Upper lobe of left lung (tissue), 6 donors: ENCODE measurements at regions not wholly inside any gene's neighbourhood (a gene's known extent, or its start where the extent isn't known, plus 50 kb on each side); places are given as distances from the start of the nearest gene placed in this dataset.

ENCODE experiments used
- ATAC-seq, 2 donors: fragments of 200-7000 bp; cut with Tn5 transposase; one replicate each; pipeline ENCODE4 v1.9.1; 2022; ENCODE audit warnings: mild to moderate bottlenecking in 2 of 2, moderate library complexity in 2 of 2; ENCODE audit not compliant: low FRiP score in 2 of 2
- DNase-seq, 2 donors: peaks; one replicate each; pipeline ENCODE4 v3.0.0-alpha.2; 2019 to 2020
- H3K27ac ChIP-seq, 4 donors: fragments of 200-600 bp; sonication (generic); one replicate each; pipeline ENCODE4 v1.5.1; 2016 to 2019
- H3K27me3 ChIP-seq, 4 donors: fragments of 200-600 bp; sonication (generic); one replicate each; pipeline ENCODE4 v1.5.1; 2017 to 2019
- H3K36me3 ChIP-seq, 4 donors: fragments of 200-600 bp; sonication (generic); one replicate each; pipeline ENCODE4 v1.5.1; 2016 to 2019
- H3K4me1 ChIP-seq, 4 donors: fragments of 200-600 bp; sonication (generic); one replicate each; pipeline ENCODE4 v1.5.1; 2018 to 2019
- H3K4me3 ChIP-seq, 4 donors: fragments of 200-600 bp; sonication (generic); one replicate each; pipeline ENCODE4 v1.5.1; 2017 to 2019; ENCODE audit warnings: mild to moderate bottlenecking in 2 of 4, moderate library complexity in 1 of 4
- H3K9me3 ChIP-seq, 4 donors: fragments of 200-600 bp; sonication (generic); one replicate each; pipeline ENCODE4 v1.5.1; 2018 to 2019
- EP300 ChIP-seq, 4 donors: sonication (generic); formaldehyde crosslinking; IDR thresholded peaks; one replicate each; pipeline ENCODE4 v1.5.1; 2017; ENCODE audit warnings: antibody characterized with exemption in 4 of 4, control low read depth in 2 of 4
- POLR2A ChIP-seq, 4 donors: fragments of 450-650 bp; IDR thresholded peaks; one replicate each; pipeline ENCODE4 v1.5.1; 2016 to 2017; ENCODE audit warnings: antibody characterized with exemption in 4 of 4, mild to moderate bottlenecking in 2 of 4
- POLR2AphosphoS5 ChIP-seq, 2 donors: sonication (generic); formaldehyde crosslinking; IDR thresholded peaks; one replicate each; pipeline ENCODE4 v1.5.1; 2017; ENCODE audit warnings: antibody characterized with exemption in 2 of 2
- WGBS, 2 donors: methylation state at CpG; one replicate each; pipeline ENCODE4 v1.1.5; 2017 to 2018; 5-methylcytosine and 5-hydroxymethylcytosine counted together
- TF ChIP-seq, protein P1 (sequence below), 6 experiments: fragments of 450-650 bp in 4 of 6; fragments of 200-600 bp in 2 of 6; sonication (generic) in 2 of 6; IDR thresholded peaks; one replicate each; pipeline ENCODE4 v1.5.1; 2016 to 2019; ENCODE audit warnings: antibody characterized with exemption in 6 of 6
- donor health status: DM: no; HTN: no; CAD: no; lungs with moderate emphysema.
- donor health status: DM: no; HTN: yes; CAD: no; lungs with severe emphysema.

- 79 to 92% methylated on average over 2 of the region's 2 CpGs for WGBS, 2 donors
- ATAC-seq = no peak
- DNase-seq = no peak
- Histone ChIP-seq H3K4me1 (no peaks in the 10 kb centered on the region), H3K36me3 (no peaks in the 10 kb centered on the region), H3K9me3 (no peaks in the 10 kb centered on the region), H3K27ac (no peak overlapping the region), H3K4me3 (no peak overlapping the region), H3K27me3 (no peaks in the 10 kb centered on the region)
- TF ChIP-seq POLR2AphosphoS5 (IDR thresholded peaks at IDR 0.05) = no peak
- TF ChIP-seq, protein P1, sequence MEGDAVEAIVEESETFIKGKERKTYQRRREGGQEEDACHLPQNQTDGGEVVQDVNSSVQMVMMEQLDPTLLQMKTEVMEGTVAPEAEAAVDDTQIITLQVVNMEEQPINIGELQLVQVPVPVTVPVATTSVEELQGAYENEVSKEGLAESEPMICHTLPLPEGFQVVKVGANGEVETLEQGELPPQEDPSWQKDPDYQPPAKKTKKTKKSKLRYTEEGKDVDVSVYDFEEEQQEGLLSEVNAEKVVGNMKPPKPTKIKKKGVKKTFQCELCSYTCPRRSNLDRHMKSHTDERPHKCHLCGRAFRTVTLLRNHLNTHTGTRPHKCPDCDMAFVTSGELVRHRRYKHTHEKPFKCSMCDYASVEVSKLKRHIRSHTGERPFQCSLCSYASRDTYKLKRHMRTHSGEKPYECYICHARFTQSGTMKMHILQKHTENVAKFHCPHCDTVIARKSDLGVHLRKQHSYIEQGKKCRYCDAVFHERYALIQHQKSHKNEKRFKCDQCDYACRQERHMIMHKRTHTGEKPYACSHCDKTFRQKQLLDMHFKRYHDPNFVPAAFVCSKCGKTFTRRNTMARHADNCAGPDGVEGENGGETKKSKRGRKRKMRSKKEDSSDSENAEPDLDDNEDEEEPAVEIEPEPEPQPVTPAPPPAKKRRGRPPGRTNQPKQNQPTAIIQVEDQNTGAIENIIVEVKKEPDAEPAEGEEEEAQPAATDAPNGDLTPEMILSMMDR (IDR thresholded peaks at IDR 0.05) = no peak
- no peak for TF ChIP-seq EP300 (IDR thresholded peaks at IDR 0.05)
- TF ChIP-seq POLR2A (IDR thresholded peaks at IDR 0.05) = no peak
These were observed 605.9 kb downstream of the ELAVL2 start for GRCh38 chr9:23220171-23220570.

DNA sequence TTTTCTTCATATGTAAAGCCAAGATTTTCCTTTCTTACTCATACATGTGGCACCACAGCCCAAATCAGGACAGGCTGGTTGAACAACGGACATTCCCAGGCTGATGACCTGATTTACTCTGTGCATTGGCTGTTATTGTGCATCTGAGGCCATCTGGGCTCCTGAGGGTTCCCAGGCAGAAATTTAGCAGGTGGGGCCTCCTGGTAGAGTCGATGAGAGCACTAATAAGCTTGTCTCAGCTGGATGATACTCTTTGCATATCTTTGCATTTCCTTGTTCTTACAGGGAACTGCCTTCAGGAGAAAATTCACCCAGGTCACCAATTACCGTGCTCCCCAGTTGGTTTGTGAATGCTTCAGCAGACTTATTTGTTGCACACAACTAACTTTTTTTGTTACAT lies 605.1 kb downstream of the ELAVL2 start:
- Histone ChIP-seq H3K27me3 (no peaks in the 10 kb centered on the region), H3K9me3 (no peaks in the 10 kb centered on the region), H3K36me3 (no peaks in the 10 kb centered on the region), H3K27ac (no peak overlapping the region), H3K4me1 (no peaks in the 10 kb centered on the region), H3K4me3 (no peak overlapping the region)
- ATAC-seq (no peak), DNase-seq (no peak)
- WGBS, 2 donors = 71 to 72% methylated on average over 3 of the region's 3 CpGs
- TF ChIP-seq EP300 (IDR thresholded peaks at IDR 0.05) (no peak), POLR2AphosphoS5 (IDR thresholded peaks at IDR 0.05) (no peak)
- TF ChIP-seq, protein P1 (IDR thresholded peaks at IDR 0.05) = no peak

- no peaks in the 10 kb centered on the region for H3K9me3 ChIP-seq
- no peaks in the 10 kb centered on the region for H3K36me3 ChIP-seq
- DNase-seq = no peak
- TF ChIP-seq POLR2AphosphoS5 (IDR thresholded peaks at IDR 0.05) = no peak
- no peak for TF ChIP-seq POLR2A (IDR thresholded peaks at IDR 0.05)
- no peak for TF ChIP-seq EP300 (IDR thresholded peaks at IDR 0.05)
- TF ChIP-seq, protein P1 (IDR thresholded peaks at IDR 0.05) = no peak
- no peaks in the 10 kb centered on the region for H3K27me3 ChIP-seq
- no peaks in the 10 kb centered on the region for H3K4me1 ChIP-seq
- no peak overlapping the region for H3K27ac ChIP-seq
- ATAC-seq = no peak
- WGBS, 2 donors = 40 to 45% methylated on average over 6 of the region's 6 CpGs
- H3K4me3 ChIP-seq = no peak overlapping the region
These were observed 596.1 kb downstream of the ELAVL2 start for GRCh38 chr9:23229890-23230317.

GRCh38 chr9:23232831-23233230 lies 593.2 kb downstream of the ELAVL2 start:
- H3K36me3 ChIP-seq = no peaks in the 10 kb centered on the region
- H3K27ac ChIP-seq = no peak overlapping the region
- DNase-seq (no peak), ATAC-seq (no peak)
- no peaks in the 10 kb centered on the region for H3K27me3 ChIP-seq
- H3K4me3 ChIP-seq = no peak overlapping the region
- H3K4me1 ChIP-seq = no peaks in the 10 kb centered on the region
- H3K9me3 ChIP-seq = no peaks in the 10 kb centered on the region
- no peak for TF ChIP-seq EP300 (IDR thresholded peaks at IDR 0.05)
- no peak for TF ChIP-seq POLR2AphosphoS5 (IDR thresholded peaks at IDR 0.05)
- no peak for TF ChIP-seq POLR2A (IDR thresholded peaks at IDR 0.05)
- TF ChIP-seq, protein P1 (IDR thresholded peaks at IDR 0.05) = no peak
- 39 to 60% methylated on average over 2 of the region's 2 CpGs for WGBS, 2 donors

- 86 to 90% methylated on average over 1 of the region's 1 CpG for WGBS, 2 donors
- Histone ChIP-seq H3K27me3 (no peaks in the 10 kb centered on the region), H3K27ac (no peak overlapping the region), H3K4me1 (no peaks in the 10 kb centered on the region), H3K9me3 (peaks cover 0 to 1% (median 0%) of the 10 kb centered on the region in 4 donors), H3K4me3 (no peak overlapping the region), H3K36me3 (no peaks in the 10 kb centered on the region)
- no peak for TF ChIP-seq POLR2A (IDR thresholded peaks at IDR 0.05)
- TF ChIP-seq, protein P1 (IDR thresholded peaks at IDR 0.05) = no peak
- TF ChIP-seq EP300 (IDR thresholded peaks at IDR 0.05) = no peak
- TF ChIP-seq POLR2AphosphoS5 (IDR thresholded peaks at IDR 0.05) = no peak
- DNase-seq (no peak), ATAC-seq (no peak)
These were observed 582.5 kb downstream of the ELAVL2 start for GRCh38 chr9:23243523-23243922.
